T-cell (primary cell): ENCODE measurements at regions not wholly inside any gene's neighbourhood (a gene's known extent, or its start where the extent isn't known, plus 50 kb on each side); places are given as distances from the start of the nearest gene placed in this dataset.

Experiments used
- ATAC-seq, 4 experiments: fragments of 200-7000 bp in 3 of 4; fragments of 150-1000 bp in 1 of 4; cut with Tn5 transposase; replicated peaks in 1 of 4; 1 replicate in 3 of 4; 2 replicates in 1 of 4; pipeline ENCODE4 v1.10.0; 2021; ENCODE audit warnings: moderate library complexity in 3 of 4, mild to moderate bottlenecking in 2 of 4, moderate number of reproducible peaks in 1 of 4
- CTCF ChIA-PET, 2 donors: fragments of 300-600 bp; sonication (Branson Sonifier 250); formaldehyde crosslinking; loops; one replicate each; lab custom pipeline; 2022; ENCODE audit warnings: antibody characterized with exemption in 2 of 2; lab: Charles Lee
- POLR2A ChIA-PET, 2 donors: fragments of 300-600 bp; sonication (Branson Sonifier 250); formaldehyde crosslinking; loops; one replicate each; lab custom pipeline; 2022; ENCODE audit warnings: antibody characterized with exemption in 2 of 2; lab: Charles Lee
- DNase-seq, 35 experiments: peaks; one replicate each; pipeline versions ENCODE4 v3.0.0 to v3.0.0-alpha.2; 2013 to 2023
- H3K27ac ChIP-seq: one replicate; pipeline ENCODE4 v1.5.1; 2013; ENCODE audit warnings: low read length
- H3K27me3 ChIP-seq, 2 experiments: replicated peaks in 1 of 2; 1 replicate in 1 of 2; 2 replicates in 1 of 2; pipeline versions ENCODE4 v1.6.1 to v1.7.0; 2013; ENCODE audit warnings: low read length in 1 of 2, mixed read lengths in 1 of 2; ENCODE audit not compliant: control insufficient read depth in 2 of 2, insufficient read depth in 2 of 2; ENCODE audit errors: extremely low read depth in 1 of 2
- H3K36me3 ChIP-seq, 2 donors: 1 replicate in 1 of 2; 2 replicates in 1 of 2; pipeline versions ENCODE4 v1.6.1 to v1.7.0; 2013; ENCODE audit warnings: low read length in 1 of 2; ENCODE audit not compliant: control insufficient read depth in 2 of 2, insufficient read depth in 1 of 2; ENCODE audit errors: extremely low read depth in 1 of 2
- H3K4me1 ChIP-seq, 2 experiments: 1 replicate in 1 of 2; 2 replicates in 1 of 2; pipeline versions ENCODE4 v1.6.1 to v1.7.0; 2013; ENCODE audit warnings: low read length in 2 of 2, mixed read lengths in 1 of 2; ENCODE audit not compliant: insufficient read depth in 2 of 2, control insufficient read depth in 1 of 2; ENCODE audit errors: extremely low read depth in 1 of 2
- H3K4me3 ChIP-seq, 2 donors: 1 replicate in 1 of 2; 2 replicates in 1 of 2; pipeline versions ENCODE4 v1.5.1 to v1.7.0; 2013; ENCODE audit warnings: mild to moderate bottlenecking in 2 of 2, low read length in 1 of 2, moderate library complexity in 1 of 2; ENCODE audit not compliant: control insufficient read depth in 1 of 2; ENCODE audit errors: extremely low read depth in 1 of 2
- H3K9me3 ChIP-seq: 2 replicates; pipeline ENCODE4 v1.7.0; 2013
- H3K27ac Mint-ChIP-seq, 2 donors: one replicate each; pipeline ENCODE4 v1.8.0; 2020 to 2021; ENCODE audit warnings: mild to moderate bottlenecking in 2 of 2, mixed read lengths in 2 of 2
- H3K27me3 Mint-ChIP-seq, 2 donors: one replicate each; pipeline ENCODE4 v1.8.0; 2021 to 2022; ENCODE audit warnings: mixed read lengths in 2 of 2
- H3K36me3 Mint-ChIP-seq: one replicate; pipeline ENCODE4 v1.8.0; 2021; ENCODE audit warnings: mixed read lengths
- H3K4me1 Mint-ChIP-seq, 3 donors: one replicate each; pipeline ENCODE4 v1.8.0; 2020 to 2022; ENCODE audit warnings: mixed read lengths in 3 of 3, mild to moderate bottlenecking in 1 of 3
- H3K4me3 Mint-ChIP-seq, 3 donors: one replicate each; pipeline ENCODE4 v1.8.0; 2020 to 2022; ENCODE audit warnings: mild to moderate bottlenecking in 3 of 3, mixed read lengths in 3 of 3, moderate library complexity in 3 of 3
- H3K9me3 Mint-ChIP-seq, 3 donors: one replicate each; pipeline ENCODE4 v1.8.0; 2020 to 2022; ENCODE audit warnings: mixed read lengths in 3 of 3
- WGBS: methylation state at CpG from one replicate; pipeline ENCODE4 v1.1.5; 2013; ENCODE audit warnings: missing lambda C conversion rate; ENCODE audit not compliant: insufficient coverage; 5-methylcytosine and 5-hydroxymethylcytosine counted together

DNA sequence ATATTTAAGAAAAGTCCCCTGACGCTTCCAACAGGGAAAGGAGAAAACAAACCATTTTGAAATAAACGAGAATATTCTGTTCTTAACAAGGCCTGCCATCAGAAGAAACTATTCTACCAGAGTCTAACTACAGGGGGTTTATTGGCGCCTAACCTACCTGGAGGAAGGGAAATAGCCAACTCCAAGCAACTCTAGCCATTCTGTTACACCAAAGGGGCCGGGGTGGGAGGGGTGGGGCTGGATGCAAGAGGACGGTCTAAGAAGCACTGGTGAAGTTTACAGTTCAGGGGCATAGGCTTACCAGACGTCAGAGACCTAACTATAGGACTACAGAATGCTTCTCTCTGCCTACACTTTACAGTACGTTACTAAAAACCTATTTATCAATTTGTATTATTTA lies 60.5 kb upstream of the GALNT5 start:
- ChIA-PET CTCF (no interaction called here), POLR2A (interaction anchor here in 1 of 2 donors (0.6 kb wide), 1 partner anchor 463 kb away, joined by 4 read pairs; no protein-coding TSS in a partner anchor)
- H3K4me1 ChIP-seq, result no peaks in the 10 kb centered on the region
- ATAC-seq (no peak), DNase-seq (no peak)
- no peaks in the 10 kb centered on the region for H3K36me3 ChIP-seq
- no CpG with 5 or more reads among the region's 7 CpGs for WGBS
- no peak overlapping the region for H3K27ac ChIP-seq
- Mint-ChIP-seq H3K27ac (no peak overlapping the region), H3K27me3 (peaks cover 0 to 3% of the 10 kb centered on the region in 2 donors), H3K36me3 (no peaks in the 10 kb centered on the region), H3K9me3 (no peaks in the 10 kb centered on the region), H3K4me1 (peaks cover 0 to 1% (median 0%) of the 10 kb centered on the region in 3 donors), H3K4me3 (no peak overlapping the region)
- H3K27me3 ChIP-seq, result no peaks in the 10 kb centered on the region
- no peaks in the 10 kb centered on the region for H3K9me3 ChIP-seq
- no peak overlapping the region for H3K4me3 ChIP-seq

DNA sequence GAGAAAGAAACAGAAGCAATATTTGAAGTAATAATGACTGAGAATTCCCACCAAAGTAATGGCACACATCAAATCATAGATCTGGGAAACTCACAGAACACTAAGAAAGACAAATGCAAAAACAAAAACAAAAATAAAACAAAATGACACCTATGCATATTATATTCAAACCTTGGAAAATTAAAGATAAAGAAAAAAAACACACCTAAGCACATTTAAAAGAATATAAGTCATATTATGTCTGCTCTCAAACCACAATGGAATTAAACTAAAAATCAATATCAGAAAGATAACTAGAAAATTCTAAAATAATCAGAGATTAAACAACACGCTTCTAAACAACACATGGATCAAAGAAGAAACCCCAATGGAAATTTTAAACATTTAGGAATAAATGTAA lies 59.7 kb upstream of the GALNT5 start:
- no peak for ATAC-seq
- Histone ChIP-seq H3K9me3 (no peaks in the 10 kb centered on the region), H3K36me3 (no peaks in the 10 kb centered on the region), H3K4me1 (no peaks in the 10 kb centered on the region), H3K27me3 (no peaks in the 10 kb centered on the region), H3K27ac (no peak overlapping the region), H3K4me3 (no peak overlapping the region)
- Mint-ChIP-seq H3K36me3 (no peaks in the 10 kb centered on the region), H3K4me3 (no peak overlapping the region), H3K4me1 (peaks cover 0 to 1% (median 0%) of the 10 kb centered on the region in 3 donors), H3K27me3 (peaks cover 0 to 3% of the 10 kb centered on the region in 2 donors), H3K9me3 (no peaks in the 10 kb centered on the region), H3K27ac (no peak overlapping the region)
- no CpG with 5 or more reads among the region's 1 CpG for WGBS
- DNase-seq, result no peak
- ChIA-PET POLR2A (no interaction called here), CTCF (no interaction called here)

DNA sequence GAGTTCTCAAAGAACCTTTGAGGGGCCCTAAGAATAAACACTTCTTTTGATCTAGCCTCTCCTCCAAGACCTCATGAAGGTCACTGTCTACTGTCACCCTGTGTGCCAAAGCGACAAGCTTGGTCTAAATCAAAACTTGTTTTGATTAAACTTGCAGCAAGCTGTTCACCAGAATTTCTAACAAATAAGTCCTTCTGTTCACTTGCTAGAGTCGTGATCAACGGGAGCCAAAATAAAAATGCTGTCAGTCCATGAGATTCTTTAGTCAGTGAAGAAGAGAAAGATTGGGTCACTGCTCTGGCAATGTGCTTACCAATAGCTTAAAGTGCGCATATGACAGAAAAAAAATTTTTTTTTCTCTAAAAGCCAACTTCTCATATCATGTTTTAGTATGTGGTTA lies 53.9 kb upstream of the GALNT5 start:
- no peaks in the 10 kb centered on the region for H3K36me3 ChIP-seq
- WGBS, result 100% methylated on average over 1 of the region's 4 CpGs
- H3K4me1 ChIP-seq, result no peaks in the 10 kb centered on the region
- no peaks in the 10 kb centered on the region for H3K9me3 Mint-ChIP-seq
- H3K27ac ChIP-seq, result no peak overlapping the region
- no peak for ATAC-seq
- CTCF ChIA-PET, result no interaction called here
- H3K9me3 ChIP-seq, result no peaks in the 10 kb centered on the region
- H3K27me3 ChIP-seq, result no peaks in the 10 kb centered on the region
- H3K4me3 ChIP-seq, result no peak overlapping the region
- H3K27me3 Mint-ChIP-seq, result peaks cover 0 to 3% of the 10 kb centered on the region in 2 donors
- POLR2A ChIA-PET, result interaction anchor here in 1 of 2 donors (0.6 kb wide), 1 partner anchor 1881 kb away, joined by 3 read pairs; no protein-coding TSS in a partner anchor
- no peak overlapping the region for H3K27ac Mint-ChIP-seq
- H3K4me3 Mint-ChIP-seq, result no peak overlapping the region
- no peaks in the 10 kb centered on the region for H3K36me3 Mint-ChIP-seq
- DNase-seq, result no peak
- H3K4me1 Mint-ChIP-seq, result no peaks in the 10 kb centered on the region

DNA sequence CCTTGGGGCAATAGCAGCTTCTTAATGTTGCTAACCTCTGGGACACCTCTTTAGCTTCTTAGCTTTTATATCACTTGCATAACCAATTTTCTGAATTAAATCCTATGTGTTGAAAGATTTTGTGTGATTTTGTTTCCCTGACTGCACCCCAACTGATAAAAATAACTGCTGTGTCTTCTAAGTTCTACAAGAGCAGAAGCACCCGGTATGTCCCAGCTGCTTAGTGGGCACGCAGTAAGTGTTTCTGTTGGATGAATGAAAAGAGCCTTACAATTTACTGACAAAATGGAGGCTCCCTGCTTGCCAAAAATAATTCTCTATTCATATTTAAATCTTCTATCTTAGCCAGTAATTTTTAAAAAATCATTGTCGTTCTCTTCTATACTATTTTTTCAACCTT lies 53.1 kb upstream of the GALNT5 start:
- Histone ChIP-seq H3K36me3 (no peaks in the 10 kb centered on the region), H3K4me1 (no peaks in the 10 kb centered on the region), H3K9me3 (no peaks in the 10 kb centered on the region), H3K27ac (no peak overlapping the region), H3K4me3 (no peak overlapping the region), H3K27me3 (peaks cover 0 to 2% of the 10 kb centered on the region in 2 experiments)
- no peak for ATAC-seq
- 88% methylated on average over 1 of the region's 3 CpGs for WGBS
- no peak for DNase-seq
- Mint-ChIP-seq H3K27ac (no peak overlapping the region), H3K4me1 (no peaks in the 10 kb centered on the region), H3K9me3 (no peaks in the 10 kb centered on the region), H3K4me3 (no peak overlapping the region), H3K27me3 (peaks cover 0 to 3% of the 10 kb centered on the region in 2 donors), H3K36me3 (no peaks in the 10 kb centered on the region)
- ChIA-PET CTCF (no interaction called here), POLR2A (interaction anchor here in 1 of 2 donors (0.6 kb wide), 1 partner anchor 1882 kb away, joined by 3 read pairs; no protein-coding TSS in a partner anchor)

DNA sequence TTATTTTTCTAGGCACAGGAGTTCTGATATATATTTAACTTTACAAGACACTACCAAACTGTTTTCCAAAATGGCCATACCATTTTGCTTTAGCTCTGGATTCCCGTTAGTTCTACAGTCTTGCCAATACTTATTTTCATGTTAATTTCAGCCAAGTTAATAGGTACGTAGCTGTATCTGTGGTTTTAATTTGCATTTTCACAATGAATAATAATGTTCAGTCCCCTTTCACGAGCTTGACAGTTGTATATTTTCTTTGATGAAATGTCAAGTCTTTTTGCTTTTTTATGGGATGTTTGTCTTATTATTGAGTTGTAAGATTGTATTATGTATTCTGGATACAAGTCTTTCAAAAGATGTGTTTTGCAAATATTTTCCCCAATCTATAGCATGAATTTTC lies 50.6 kb upstream of the GALNT5 start:
- no peak for DNase-seq
- ATAC-seq, result no peak
- Mint-ChIP-seq H3K27ac (no peak overlapping the region), H3K4me3 (no peak overlapping the region), H3K9me3 (no peaks in the 10 kb centered on the region), H3K36me3 (no peaks in the 10 kb centered on the region), H3K4me1 (no peaks in the 10 kb centered on the region), H3K27me3 (peaks cover 3 to 4% of the 10 kb centered on the region in 2 donors)
- H3K27ac ChIP-seq, result no peak overlapping the region
- H3K4me3 ChIP-seq, result no peak overlapping the region
- no peaks in the 10 kb centered on the region for H3K36me3 ChIP-seq
- H3K27me3 ChIP-seq, result peaks cover 0 to 2% of the 10 kb centered on the region in 2 experiments
- POLR2A ChIA-PET, result no interaction called here
- H3K4me1 ChIP-seq, result no peaks in the 10 kb centered on the region
- WGBS, result 100% methylated on average over 1 of the region's 3 CpGs
- H3K9me3 ChIP-seq, result no peaks in the 10 kb centered on the region
- CTCF ChIA-PET, result interaction anchor here in 1 of 2 donors (0.6 kb wide), 1 partner anchor 15 kb away, joined by 3 read pairs; no protein-coding TSS in a partner anchor
